Body of pancreas (tissue), 4 donors: ENCODE measurements at regions not wholly inside any gene's neighbourhood (a gene's known extent, or its start where the extent isn't known, plus 50 kb on each side); places are given as distances from the start of the nearest gene placed in this dataset.

Experiments
- CTCF ChIP-seq, 7 experiments: fragments of 450-650 bp in 4 of 7; fragments of 200-600 bp in 3 of 7; sonication (generic) in 3 of 7; IDR thresholded peaks; one replicate each; pipeline ENCODE4 v1.5.1; 2016 to 2019; ENCODE audit warnings: antibody characterized with exemption in 7 of 7
- POLR2A ChIP-seq, 3 donors: fragments of 450-650 bp; IDR thresholded peaks; one replicate each; pipeline ENCODE4 v1.6.1; 2016; ENCODE audit warnings: antibody characterized with exemption in 3 of 3, mild to moderate bottlenecking in 2 of 3

- no peak for TF ChIP-seq CTCF (IDR thresholded peaks at IDR 0.05)
- TF ChIP-seq POLR2A (IDR thresholded peaks at IDR 0.05), result no peak
These were observed 420.7 kb downstream of the KIF4B start for GRCh38 chr5:155434267-155434666.
